ENCODE measurements at regions not wholly inside any gene's neighbourhood (a gene's known extent, or its start where the extent isn't known, plus 50 kb on each side); places are given as distances from the start of the nearest gene placed in this dataset.

- ChIA-PET CTCF (interaction anchor here (1.1 to 2.3 kb wide), 2 partner anchors 8 to 29 kb away, joined by 3 to 5 read pairs; no protein-coding TSS in a partner anchor), POLR2A (no interaction called here)
Measured at GRCh38 chr2:176582990-176583481, 313.8 kb downstream of the MTX2 start.

- POLR2A ChIA-PET, result no interaction called here
- CTCF ChIA-PET, result interaction anchor here (0.6 to 2.3 kb wide), 3 partner anchors 8 to 444 kb away, joined by 3 to 5 read pairs (median 4); no protein-coding TSS in a partner anchor
Measured at GRCh38 chr2:176583607-176584006, 314.4 kb downstream of the MTX2 start.

DNA sequence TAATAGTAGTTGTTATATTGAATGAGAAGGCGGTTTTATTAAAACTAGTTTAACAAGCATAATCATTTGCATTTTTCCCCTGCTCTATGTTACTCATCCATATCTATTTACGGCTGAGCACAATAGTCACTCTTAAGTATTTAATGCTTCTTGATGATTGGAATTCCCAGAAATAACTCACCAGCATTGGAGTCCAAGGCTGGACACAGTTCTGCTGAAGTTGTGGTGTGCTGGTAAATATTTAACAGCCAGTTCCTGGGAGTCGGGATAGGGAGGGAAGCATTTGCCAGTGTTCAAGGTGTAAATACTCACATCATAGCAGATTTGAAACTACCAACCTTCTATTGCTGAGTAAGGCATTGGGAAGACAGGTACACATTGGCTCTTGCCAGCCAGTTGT, 315.1 kb downstream of the MTX2 start:
- ChIA-PET POLR2A (no interaction called here), CTCF (interaction anchor here (1.1 kb wide), 1 partner anchor 9 kb away, joined by 3 read pairs; no protein-coding TSS in a partner anchor)

DNA sequence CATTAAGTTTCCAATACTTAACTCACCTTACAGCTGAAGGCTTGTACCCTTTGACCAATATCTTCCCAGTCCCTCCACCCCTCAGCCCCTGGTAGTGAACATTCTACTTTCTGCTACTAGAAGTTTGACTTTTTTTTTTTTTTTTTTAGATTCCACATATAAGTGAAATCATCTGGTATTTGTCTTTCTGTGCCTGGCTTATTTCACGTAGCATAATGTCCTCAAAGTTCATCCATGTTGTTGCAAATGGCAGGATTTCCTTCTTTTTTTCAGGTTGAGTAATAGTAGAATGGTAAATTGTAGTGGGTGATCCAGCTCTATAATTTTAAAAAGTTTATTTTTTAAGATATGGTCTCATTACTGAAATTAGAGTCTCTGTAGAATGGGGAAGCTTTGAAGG, 316.0 kb downstream of the MTX2 start:
- ChIA-PET CTCF (no interaction called here), POLR2A (no interaction called here)

DNA sequence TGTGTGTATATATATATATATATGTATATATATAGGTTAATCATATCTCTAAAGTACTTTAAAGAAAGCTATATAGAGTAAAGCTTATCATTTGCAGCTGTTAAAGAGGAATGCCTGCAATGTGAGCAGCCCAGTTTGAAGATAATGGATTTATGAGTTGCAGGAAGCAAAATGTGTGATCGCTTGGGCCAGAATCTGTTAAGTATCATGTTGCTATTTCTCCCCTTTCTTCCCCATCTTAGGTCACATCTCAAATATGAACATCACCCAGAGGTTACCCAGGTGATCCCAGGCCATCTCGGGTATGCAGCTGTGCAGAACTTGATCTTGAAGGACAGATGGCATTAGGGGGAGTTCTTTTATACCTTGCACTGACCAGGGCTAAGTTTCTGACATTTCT, 316.5 kb downstream of the MTX2 start:
- CTCF ChIA-PET, result no interaction called here
- POLR2A ChIA-PET, result no interaction called here

DNA sequence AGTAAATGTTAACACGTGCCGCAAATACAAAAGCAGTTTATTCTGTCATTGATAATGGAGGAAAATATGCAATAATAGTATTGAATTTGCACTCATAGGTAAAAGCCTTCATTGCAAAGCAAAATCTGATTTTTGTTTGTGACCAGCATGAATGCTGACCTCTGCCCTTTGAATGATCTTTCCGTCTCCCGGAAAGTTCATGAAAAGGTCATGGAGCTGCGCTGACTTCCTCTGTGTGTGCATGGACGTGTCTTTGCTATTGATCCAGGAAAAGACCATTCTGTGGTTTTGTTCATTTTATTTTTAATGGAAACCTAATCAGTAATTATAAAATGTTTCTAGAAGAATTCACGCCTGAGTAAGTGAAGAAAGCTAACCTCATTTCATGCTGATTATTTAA, 320.0 kb downstream of the MTX2 start:
- POLR2A ChIA-PET, result no interaction called here
- CTCF ChIA-PET, result no interaction called here

DNA sequence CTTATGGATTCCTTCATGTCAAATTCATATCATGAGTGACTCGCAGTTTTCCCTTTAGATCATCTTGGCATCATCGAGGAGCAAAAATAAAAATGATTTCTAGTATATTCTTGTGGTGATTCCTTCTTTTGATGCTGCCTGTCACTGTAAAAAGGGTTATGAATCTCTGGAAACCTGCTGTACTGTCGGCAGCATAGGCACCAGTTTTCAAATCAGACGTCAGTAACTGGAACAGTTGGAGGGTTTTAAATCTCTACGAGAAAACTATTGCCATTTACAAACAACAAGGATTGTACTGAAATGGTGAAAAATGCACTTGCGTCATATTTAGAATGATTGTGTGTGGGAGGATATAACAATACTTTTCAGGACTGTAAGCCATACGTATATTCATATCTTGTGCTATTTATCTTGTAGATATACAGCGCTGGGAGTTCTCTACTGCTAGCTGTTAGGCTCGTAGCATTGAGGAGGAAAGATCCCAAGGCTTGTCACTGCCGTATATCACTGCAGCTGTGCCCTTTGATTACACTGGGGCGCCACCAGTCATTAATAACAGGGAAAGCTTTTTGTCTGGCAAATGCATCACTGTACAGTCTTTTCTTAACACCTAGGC, 320.7 kb downstream of the MTX2 start:
- POLR2A ChIA-PET, result no interaction called here
- CTCF ChIA-PET, result no interaction called here

- CTCF ChIA-PET, result no interaction called here
- POLR2A ChIA-PET, result no interaction called here
Measured at GRCh38 chr2:176592216-176592615, 323.0 kb downstream of the MTX2 start.

GRCh38 chr2:176595986-176596385, 326.7 kb downstream of the MTX2 start:
- POLR2A ChIA-PET, result no interaction called here
- CTCF ChIA-PET, result no interaction called here

GRCh38 chr2:176597916-176598315, 328.7 kb downstream of the MTX2 start:
- CTCF ChIA-PET, result no interaction called here
- POLR2A ChIA-PET, result no interaction called here

- ChIA-PET CTCF (no interaction called here), POLR2A (no interaction called here)
Measured at GRCh38 chr2:176598351-176598750, 329.1 kb downstream of the MTX2 start.

- POLR2A ChIA-PET, result no interaction called here
- CTCF ChIA-PET, result no interaction called here
Measured at GRCh38 chr2:176599796-176600485, 330.7 kb downstream of the MTX2 start.

DNA sequence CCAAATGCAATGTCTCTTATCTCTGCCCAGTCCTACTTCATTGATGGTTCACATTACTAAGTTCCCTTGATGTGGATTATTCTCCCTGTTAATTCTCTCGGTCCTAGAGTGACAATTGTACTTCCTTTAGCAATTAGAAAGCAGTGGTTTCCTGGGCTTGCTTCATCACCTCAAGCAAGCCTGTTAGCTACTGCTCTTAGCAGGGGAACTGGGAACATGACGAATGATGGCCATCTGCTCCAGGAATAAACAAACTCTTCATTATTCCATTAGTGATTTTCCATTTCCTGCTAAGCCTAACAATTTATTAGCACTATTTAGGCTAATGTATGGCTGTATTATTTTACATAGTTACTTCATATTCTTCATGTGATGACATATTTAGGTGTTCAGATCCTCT, 331.8 kb downstream of the MTX2 start:
- ChIA-PET CTCF (no interaction called here), POLR2A (no interaction called here)

GRCh38 chr2:176612036-176612435, 342.8 kb downstream of the MTX2 start:
- CTCF ChIA-PET, result no interaction called here

DNA sequence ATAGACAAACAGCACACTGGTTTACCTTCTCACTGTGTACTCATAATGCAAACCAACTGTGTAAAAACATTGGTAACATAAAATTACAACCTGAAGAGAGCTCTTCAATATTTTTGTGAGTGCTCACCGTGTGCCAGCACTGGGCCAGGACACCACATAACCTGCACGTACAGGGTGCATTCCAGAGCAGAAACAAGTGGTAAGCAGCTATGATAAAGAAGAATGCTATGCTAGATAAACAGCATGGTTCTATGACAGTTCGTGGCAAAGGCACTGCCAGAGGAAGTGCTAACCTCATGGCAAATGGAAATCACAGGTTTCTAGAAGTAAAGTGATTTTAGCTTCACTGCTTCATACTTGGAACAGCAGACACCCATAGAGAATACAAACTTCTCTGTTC, 343.5 kb downstream of the MTX2 start:
- POLR2A ChIA-PET, result no interaction called here

More at GRCh38 chr2:176612036-176612435, 342.8 kb downstream of the MTX2 start:
- POLR2A ChIA-PET, result no interaction called here

DNA sequence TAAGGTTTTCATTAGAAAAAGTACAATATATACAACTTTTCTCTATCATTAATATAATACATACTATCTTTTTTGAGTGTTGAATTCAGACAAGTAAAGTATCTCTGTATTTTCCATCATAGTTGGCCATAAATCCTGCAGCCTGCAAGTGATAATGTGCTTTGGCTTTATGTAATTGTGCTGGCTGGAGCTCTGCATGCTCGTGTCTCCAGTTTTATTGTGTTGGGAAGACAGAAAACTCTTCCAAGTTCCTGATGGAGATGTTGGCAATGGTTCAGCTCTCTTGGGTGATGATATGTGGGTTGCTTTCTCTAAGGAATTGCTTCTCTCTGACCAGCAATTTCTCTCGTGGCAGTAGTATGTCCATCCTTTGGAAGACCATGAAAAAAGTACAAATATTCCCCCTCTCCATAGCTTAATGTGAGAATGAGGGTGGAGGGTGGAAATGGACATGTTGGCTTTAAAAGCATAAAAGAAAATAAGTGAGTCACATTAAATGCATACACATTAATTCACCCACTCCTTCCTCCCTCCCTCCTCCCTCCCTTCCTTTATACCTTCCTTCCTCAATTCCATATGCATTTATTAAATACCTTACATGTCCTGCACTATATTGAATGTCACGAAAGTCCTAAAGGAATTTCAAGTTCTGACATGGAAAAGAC, 344.2 kb downstream of the MTX2 start:
- POLR2A ChIA-PET, result no interaction called here
- CTCF ChIA-PET, result no interaction called here

More for the DNA sequence above, 343.5 kb downstream of the MTX2 start:
- CTCF ChIA-PET, result no interaction called here

DNA sequence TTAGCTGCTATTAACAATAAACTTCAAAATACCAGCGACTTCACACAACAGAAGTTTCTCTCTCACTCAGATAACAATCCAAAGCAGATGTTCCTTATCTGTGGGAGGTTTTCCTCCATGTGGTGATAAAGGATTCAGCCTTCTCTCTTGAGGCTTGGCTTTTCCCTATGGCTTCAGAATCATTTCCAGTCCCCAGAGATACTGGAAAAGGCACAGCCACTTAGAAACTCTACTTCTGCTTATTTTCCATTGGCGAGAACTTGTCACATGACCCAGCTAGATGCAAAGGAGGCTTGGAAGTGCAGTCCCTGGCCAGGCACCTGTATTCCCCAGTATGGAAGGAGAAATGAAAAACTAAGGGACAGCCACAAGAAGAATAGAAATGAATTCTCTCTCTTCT, 344.8 kb downstream of the MTX2 start:
- ChIA-PET POLR2A (no interaction called here), CTCF (no interaction called here)

- ChIA-PET POLR2A (no interaction called here), CTCF (no interaction called here)
Measured at GRCh38 chr2:176614930-176615329, 345.7 kb downstream of the MTX2 start.

DNA sequence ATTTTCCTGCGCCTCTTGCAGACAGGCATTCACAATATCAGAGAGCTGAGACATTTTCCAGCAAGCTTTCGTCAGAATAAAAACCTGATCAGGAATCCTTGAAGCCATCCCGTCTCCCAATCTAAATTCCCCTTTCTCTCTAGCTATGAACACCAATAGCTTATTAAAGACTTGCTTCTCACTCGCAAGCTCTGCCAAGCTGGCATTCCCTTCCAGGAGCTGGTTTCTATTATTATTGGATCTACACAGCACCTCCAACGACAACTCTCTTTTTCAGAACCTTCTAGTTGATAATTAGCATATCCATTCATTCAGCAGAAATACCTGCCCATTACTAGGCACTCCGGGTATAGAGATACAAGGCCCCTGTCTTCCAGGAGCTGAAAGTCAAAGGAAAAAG, 350.3 kb downstream of the MTX2 start:
- ChIA-PET CTCF (no interaction called here), POLR2A (no interaction called here)

DNA sequence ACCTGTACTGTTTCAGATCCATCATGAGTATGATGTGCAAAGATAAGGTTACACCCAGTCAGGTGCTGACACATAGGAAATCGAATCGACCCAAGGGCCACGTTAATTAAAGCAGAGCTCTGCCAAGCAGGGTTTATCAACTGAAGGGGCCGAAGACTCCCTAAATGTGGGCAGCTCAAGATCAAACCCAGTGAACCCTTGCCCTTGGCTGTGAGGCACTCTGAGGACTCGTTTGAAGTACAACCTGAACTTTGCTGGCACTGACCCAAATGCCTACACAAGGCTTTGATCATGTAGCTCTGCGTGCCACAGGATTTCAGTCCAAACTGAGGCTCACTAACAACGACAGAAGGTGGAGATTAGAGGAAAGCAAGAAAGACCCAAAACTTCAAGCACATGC, 352.1 kb downstream of the MTX2 start:
- ChIA-PET POLR2A (no interaction called here), CTCF (no interaction called here)

- ChIA-PET CTCF (no interaction called here), POLR2A (no interaction called here)
Measured at GRCh38 chr2:176622792-176623191, 353.6 kb downstream of the MTX2 start.

All from activated CD8-positive, alpha-beta memory T cell treated with anti-CD3 and anti-CD28 coated beads for 36 hours (primary cell).